IMR-90 (cell line): ENCODE measurements at regions not wholly inside any gene's neighbourhood (a gene's known extent, or its start where the extent isn't known, plus 50 kb on each side); places are given as distances from the start of the nearest gene placed in this dataset.

Experiments
- ATAC-seq: fragments of 200-7000 bp; cut with Tn5 transposase; 2 replicates; pipeline ENCODE4 v1.9.1; 2020; ENCODE audit warnings: low read depth, mild to moderate bottlenecking, moderate library complexity
- BruUV-seq: library from RNA; stranded (reverse); fragments of 400-500 nt; replicated peaks from 2 replicates; lab custom pipeline; 2021; lab: Mats Ljungman, UMichigan
- CTCF ChIA-PET: fragments of 300-600 bp; formaldehyde crosslinking; extraction: SDS; loops from one replicate; lab custom pipeline; 2021; ENCODE audit warnings: antibody characterized with exemption; lab: Yijun Ruan, JAX
- POLR2A ChIA-PET: fragments of 300-600 bp; sonication (Branson Sonifier 250); formaldehyde crosslinking; loops from one replicate; lab custom pipeline; 2022; ENCODE audit warnings: antibody characterized with exemption; ENCODE audit not compliant: unreplicated experiment; lab: Charles Lee
- DNase-seq: peaks from one replicate; pipeline ENCODE4 v3.0.0; 2013
- H2AFZ ChIP-seq: replicated peaks from 2 replicates; pipeline ENCODE3; 2013; ENCODE audit warnings: low read length, mild to moderate bottlenecking; ENCODE audit not compliant: poor library complexity
- H2AK5ac ChIP-seq: 2 replicates; pipeline ENCODE4 v1.6.1; 2013; ENCODE audit warnings: low read depth, low read length, inconsistent platforms
- H2AK9ac ChIP-seq: replicated peaks from 2 replicates; pipeline ENCODE3; 2013; ENCODE audit warnings: mild to moderate bottlenecking, low read depth, low read length, moderate library complexity; ENCODE audit not compliant: poor library complexity
- H2BK120ac ChIP-seq: 2 replicates; pipeline ENCODE4 v1.6.1; 2013; ENCODE audit warnings: low read depth, low read length, inconsistent platforms
- H2BK15ac ChIP-seq: 3 replicates; pipeline ENCODE4 v1.6.1; 2013; ENCODE audit warnings: low read depth, low read length, inconsistent platforms
- H2BK20ac ChIP-seq: 2 replicates; pipeline ENCODE4 v1.6.1; 2013; ENCODE audit warnings: low read depth, mild to moderate bottlenecking, inconsistent platforms, low read length, moderate library complexity
- H2BK5ac ChIP-seq: 2 replicates; pipeline ENCODE4 v1.6.1; 2013; ENCODE audit warnings: mild to moderate bottlenecking, low read depth, low read length, inconsistent platforms; ENCODE audit not compliant: poor library complexity, severe bottlenecking
- H3K14ac ChIP-seq: replicated peaks from 2 replicates; pipeline ENCODE4 v1.6.1; 2013; ENCODE audit warnings: low read depth, low read length, inconsistent platforms
- H3K18ac ChIP-seq: 2 replicates; pipeline ENCODE4 v1.6.1; 2013; ENCODE audit warnings: low read depth, low read length, control low read depth
- H3K23ac ChIP-seq: 2 replicates; pipeline ENCODE4 v1.6.1; 2013; ENCODE audit warnings: low read depth, low read length, inconsistent platforms
- H3K27ac ChIP-seq: 2 replicates; pipeline ENCODE4 v1.5.1; 2013; ENCODE audit warnings: mild to moderate bottlenecking, control low read depth, low read length; ENCODE audit not compliant: insufficient read depth
- H3K27me3 ChIP-seq: 2 replicates; pipeline ENCODE4 v1.6.1; 2013; ENCODE audit warnings: low read length; ENCODE audit not compliant: control insufficient read depth, insufficient read depth
- H3K36me3 ChIP-seq: 2 replicates; pipeline ENCODE4 v1.6.1; 2013; ENCODE audit warnings: low read length, mixed read lengths; ENCODE audit not compliant: control insufficient read depth, insufficient read depth
- H3K4ac ChIP-seq: 2 replicates; pipeline ENCODE4 v1.6.1; 2013; ENCODE audit warnings: low read depth, low read length, inconsistent platforms
- H3K4me1 ChIP-seq: 2 replicates; pipeline ENCODE4 v1.6.1; 2013; ENCODE audit warnings: low read length, mixed read lengths; ENCODE audit not compliant: control insufficient read depth, insufficient read depth
- H3K4me2 ChIP-seq: 2 replicates; pipeline ENCODE4 v1.6.1; 2013; ENCODE audit warnings: low read depth, mild to moderate bottlenecking, control low read depth, low read length, moderate library complexity
- H3K4me3 ChIP-seq: 2 replicates; pipeline ENCODE4 v1.5.1; 2013; ENCODE audit warnings: low read depth, mild to moderate bottlenecking, control low read depth, low read length, moderate library complexity; ENCODE audit not compliant: insufficient read depth
- H3K56ac ChIP-seq: 2 replicates; pipeline ENCODE4 v1.6.1; 2013; ENCODE audit warnings: low read length, inconsistent platforms; ENCODE audit not compliant: insufficient read depth; ENCODE audit errors: extremely low read depth
- H3K79me1 ChIP-seq, 2 experiments: 2 replicates each; pipeline ENCODE4 v1.6.1; 2013; ENCODE audit warnings: low read length in 2 of 2, inconsistent platforms in 1 of 2, low read depth in 1 of 2
- H3K9ac ChIP-seq: 2 replicates; pipeline ENCODE4 v1.6.1; 2013; ENCODE audit warnings: low read depth, low read length, control low read depth
- H3K9me1 ChIP-seq: 2 replicates; pipeline ENCODE4 v1.6.1; 2013; ENCODE audit warnings: low read length, inconsistent platforms; ENCODE audit not compliant: insufficient read depth
- H3K9me3 ChIP-seq: 2 replicates; pipeline ENCODE4 v1.6.1; 2013; ENCODE audit warnings: low read length; ENCODE audit not compliant: control insufficient read depth, insufficient read depth
- H4K20me1 ChIP-seq: 2 replicates; pipeline ENCODE4 v1.6.1; 2013; ENCODE audit warnings: low read length, inconsistent platforms; ENCODE audit not compliant: insufficient read depth
- H4K5ac ChIP-seq: 2 replicates; pipeline ENCODE4 v1.6.1; 2013; ENCODE audit warnings: mild to moderate bottlenecking, low read depth, low read length, control low read depth
- H4K8ac ChIP-seq, 2 experiments: 2 replicates each; pipeline ENCODE4 v1.6.1; 2013; ENCODE audit warnings: low read depth in 2 of 2, low read length in 2 of 2, control low read depth in 1 of 2, inconsistent platforms in 1 of 2
- H4K91ac ChIP-seq: 2 replicates; pipeline ENCODE4 v1.6.1; 2013; ENCODE audit warnings: low read depth, low read length, inconsistent platforms; ENCODE audit not compliant: insufficient read depth
- NFE2L2 ChIP-seq: fragments of 150-350 bp; IDR thresholded peaks from 2 replicates; pipeline ENCODE4 v1.6.1; 2016; ENCODE audit warnings: low read depth, mild to moderate bottlenecking, low read length
- WGBS, 2 experiments: methylation state at CpG; one replicate each; pipeline versions ENCODE4 v1.1.5 to v1.1.7; 2013; ENCODE audit warnings: missing lambda C conversion rate in 2 of 2; ENCODE audit not compliant: insufficient read length in 1 of 2; ENCODE audit errors: extremely low coverage in 2 of 2; 5-methylcytosine and 5-hydroxymethylcytosine counted together
- dilution Hi-C: fragments of 300-500 bp; cut with HindIII; formaldehyde crosslinking; loops from one replicate; pipeline ENCODE4 v1.14.3; 2018; ENCODE audit warnings: low sequenced_read_pairs; ENCODE audit not compliant: unreplicated experiment
- in situ Hi-C: fragments of 300-500 bp; cut with MboI; formaldehyde crosslinking; loops from 3 replicates; pipeline ENCODE4 v1.14.3; 2019; ENCODE audit warnings: low sequenced_read_pairs, inconsistent platforms, mixed read lengths
- intact Hi-C: fragments of 100-400 bp; cut with micrococcal nuclease; formaldehyde crosslinking; loops from 2 replicates; pipeline ENCODE4 v1.10.0; 2022
- TF ChIP-seq, protein P1 (sequence below): fragments of 150-350 bp; IDR thresholded peaks from 2 replicates; pipeline ENCODE4 v1.6.1; 2017; ENCODE audit warnings: mild to moderate bottlenecking, antibody characterized with exemption, low read length, low read depth

DNA sequence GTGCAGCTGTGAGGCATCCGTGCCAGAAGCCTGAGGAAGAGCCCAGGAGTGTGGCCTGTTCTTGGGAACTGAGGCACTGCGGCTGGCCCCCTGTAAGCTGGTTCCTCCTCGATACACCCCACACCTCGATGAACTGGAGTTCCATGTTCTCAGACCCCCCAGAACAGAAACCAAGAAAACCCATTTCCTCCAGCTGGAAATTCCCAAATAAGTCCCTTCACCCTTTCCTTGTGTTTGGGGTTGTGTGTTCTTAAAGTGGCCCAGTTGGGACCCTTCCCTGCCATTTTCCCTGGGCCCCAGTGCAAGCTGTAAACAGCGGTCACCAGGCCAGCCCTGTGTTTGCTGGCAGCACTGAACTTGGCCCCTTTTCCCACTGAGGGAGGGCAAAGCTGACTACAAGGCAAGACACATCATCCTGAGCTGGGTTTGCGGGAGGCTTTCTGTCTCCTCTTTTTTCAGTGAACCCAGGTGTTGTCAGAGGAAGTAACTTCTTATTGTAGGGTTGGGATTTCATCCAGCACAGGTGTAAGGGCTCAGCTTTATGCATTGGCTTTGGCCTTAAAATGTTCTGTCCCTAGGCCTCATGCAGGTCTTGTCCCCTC lies 60.1 kb upstream of the MPEG1 start:
- H3K56ac ChIP-seq, result no peak overlapping the region
- H3K4ac ChIP-seq, result no peak overlapping the region
- H2AK9ac ChIP-seq, result no peak overlapping the region
- dilution Hi-C loops (no loop called here), intact Hi-C loops (no loop called here), in situ Hi-C loops (no loop called here)
- H2BK20ac ChIP-seq, result no peak overlapping the region
- no peaks in the 10 kb centered on the region for H3K9me3 ChIP-seq
- no peak overlapping the region for H3K23ac ChIP-seq
- H2AK5ac ChIP-seq, result no peak overlapping the region
- H4K8ac ChIP-seq, result no peak overlapping the region
- no peak overlapping the region for H3K4me2 ChIP-seq
- CTCF ChIA-PET, result no interaction called here
- no peak overlapping the region for H4K91ac ChIP-seq
- no peak overlapping the region for H2BK120ac ChIP-seq
- no peak for ATAC-seq
- H3K27me3 ChIP-seq, result peaks cover 19% of the 10 kb centered on the region
- no peak overlapping the region for H2AFZ ChIP-seq
- no TSS peak for BruUV-seq
- H3K9ac ChIP-seq, result no peak overlapping the region
- WGBS, 2 experiments, result 40% methylated on average over 1 of the region's 6 CpGs; no CpG with 5 or more reads in 1 of the 2 experiments
- no peak overlapping the region for H2BK5ac ChIP-seq
- no peak overlapping the region for H3K27ac ChIP-seq
- no peak for TF ChIP-seq NFE2L2
- TF ChIP-seq, protein P1, sequence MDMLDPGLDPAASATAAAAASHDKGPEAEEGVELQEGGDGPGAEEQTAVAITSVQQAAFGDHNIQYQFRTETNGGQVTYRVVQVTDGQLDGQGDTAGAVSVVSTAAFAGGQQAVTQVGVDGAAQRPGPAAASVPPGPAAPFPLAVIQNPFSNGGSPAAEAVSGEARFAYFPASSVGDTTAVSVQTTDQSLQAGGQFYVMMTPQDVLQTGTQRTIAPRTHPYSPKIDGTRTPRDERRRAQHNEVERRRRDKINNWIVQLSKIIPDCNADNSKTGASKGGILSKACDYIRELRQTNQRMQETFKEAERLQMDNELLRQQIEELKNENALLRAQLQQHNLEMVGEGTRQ, result no peak
- no peak overlapping the region for H3K14ac ChIP-seq
- no peaks in the 10 kb centered on the region for H3K36me3 ChIP-seq
- no peak overlapping the region for H2BK15ac ChIP-seq
- no peaks in the 10 kb centered on the region for H3K9me1 ChIP-seq
- DNase-seq, result no peak
- no peak overlapping the region for H4K5ac ChIP-seq
- H3K4me3 ChIP-seq, result no peak overlapping the region
- no peaks in the 10 kb centered on the region for H4K20me1 ChIP-seq
- H3K4me1 ChIP-seq, result no peaks in the 10 kb centered on the region
- POLR2A ChIA-PET, result no interaction called here
- no peak overlapping the region for H3K18ac ChIP-seq
- no peaks in the 10 kb centered on the region for H3K79me1 ChIP-seq
